ENCODE measurements at regions not wholly inside any gene's neighbourhood (a gene's known extent, or its start where the extent isn't known, plus 50 kb on each side); places are given as distances from the start of the nearest gene placed in this dataset.

GRCh38 chr1:29718791-29719190 lies 482.5 kb downstream of the PTPRU start:
- TF ChIP-seq, protein P1, sequence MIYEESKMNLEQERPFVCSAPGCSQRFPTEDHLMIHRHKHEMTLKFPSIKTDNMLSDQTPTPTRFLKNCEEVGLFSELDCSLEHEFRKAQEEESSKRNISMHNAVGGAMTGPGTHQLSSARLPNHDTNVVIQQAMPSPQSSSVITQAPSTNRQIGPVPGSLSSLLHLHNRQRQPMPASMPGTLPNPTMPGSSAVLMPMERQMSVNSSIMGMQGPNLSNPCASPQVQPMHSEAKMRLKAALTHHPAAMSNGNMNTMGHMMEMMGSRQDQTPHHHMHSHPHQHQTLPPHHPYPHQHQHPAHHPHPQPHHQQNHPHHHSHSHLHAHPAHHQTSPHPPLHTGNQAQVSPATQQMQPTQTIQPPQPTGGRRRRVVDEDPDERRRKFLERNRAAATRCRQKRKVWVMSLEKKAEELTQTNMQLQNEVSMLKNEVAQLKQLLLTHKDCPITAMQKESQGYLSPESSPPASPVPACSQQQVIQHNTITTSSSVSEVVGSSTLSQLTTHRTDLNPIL (CRISPR knock-in tag; IDR thresholded peaks at IDR 0.05; ENCODE audit: low read depth) = no peak
- TF ChIP-seq ZNF70 (CRISPR knock-in tag; IDR thresholded peaks at IDR 0.05) = no peak
- TF ChIP-seq, protein P2, sequence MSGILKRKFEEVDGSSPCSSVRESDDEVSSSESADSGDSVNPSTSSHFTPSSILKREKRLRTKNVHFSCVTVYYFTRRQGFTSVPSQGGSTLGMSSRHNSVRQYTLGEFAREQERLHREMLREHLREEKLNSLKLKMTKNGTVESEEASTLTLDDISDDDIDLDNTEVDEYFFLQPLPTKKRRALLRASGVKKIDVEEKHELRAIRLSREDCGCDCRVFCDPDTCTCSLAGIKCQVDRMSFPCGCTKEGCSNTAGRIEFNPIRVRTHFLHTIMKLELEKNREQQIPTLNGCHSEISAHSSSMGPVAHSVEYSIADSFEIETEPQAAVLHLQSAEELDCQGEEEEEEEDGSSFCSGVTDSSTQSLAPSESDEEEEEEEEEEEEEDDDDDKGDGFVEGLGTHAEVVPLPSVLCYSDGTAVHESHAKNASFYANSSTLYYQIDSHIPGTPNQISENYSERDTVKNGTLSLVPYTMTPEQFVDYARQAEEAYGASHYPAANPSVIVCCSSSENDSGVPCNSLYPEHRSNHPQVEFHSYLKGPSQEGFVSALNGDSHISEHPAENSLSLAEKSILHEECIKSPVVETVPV (CRISPR knock-in tag; IDR thresholded peaks at IDR 0.05) = no peak
- TF ChIP-seq, protein P3, sequence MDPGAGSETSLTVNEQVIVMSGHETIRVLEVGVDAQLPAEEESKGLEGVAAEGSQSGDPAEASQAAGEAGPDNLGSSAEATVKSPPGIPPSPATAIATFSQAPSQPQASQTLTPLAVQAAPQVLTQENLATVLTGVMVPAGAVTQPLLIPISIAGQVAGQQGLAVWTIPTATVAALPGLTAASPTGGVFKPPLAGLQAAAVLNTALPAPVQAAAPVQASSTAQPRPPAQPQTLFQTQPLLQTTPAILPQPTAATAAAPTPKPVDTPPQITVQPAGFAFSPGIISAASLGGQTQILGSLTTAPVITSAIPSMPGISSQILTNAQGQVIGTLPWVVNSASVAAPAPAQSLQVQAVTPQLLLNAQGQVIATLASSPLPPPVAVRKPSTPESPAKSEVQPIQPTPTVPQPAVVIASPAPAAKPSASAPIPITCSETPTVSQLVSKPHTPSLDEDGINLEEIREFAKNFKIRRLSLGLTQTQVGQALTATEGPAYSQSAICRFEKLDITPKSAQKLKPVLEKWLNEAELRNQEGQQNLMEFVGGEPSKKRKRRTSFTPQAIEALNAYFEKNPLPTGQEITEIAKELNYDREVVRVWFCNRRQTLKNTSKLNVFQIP (CRISPR knock-in tag; IDR thresholded peaks at IDR 0.05; ENCODE audit: borderline replicate concordance, low read depth) = no peak
- no peak for TF ChIP-seq ZFP3 (CRISPR knock-in tag; IDR thresholded peaks at IDR 0.05)
- TF ChIP-seq GLIS3 (CRISPR knock-in tag; IDR thresholded peaks at IDR 0.05) = no peak
- no peak for TF ChIP-seq CSDC2 (CRISPR knock-in tag; IDR thresholded peaks at IDR 0.05)
- TF ChIP-seq ZNF565 (CRISPR knock-in tag; conservative IDR thresholded peaks at IDR 0.05; ENCODE audit: low read depth) = no peak
- TF ChIP-seq TOX (CRISPR knock-in tag; IDR thresholded peaks at IDR 0.05; ENCODE audit: borderline replicate concordance) = no peak
- TF ChIP-seq BACH2 (CRISPR knock-in tag; IDR thresholded peaks at IDR 0.05; ENCODE audit: borderline replicate concordance) = no peak
- no peak for TF ChIP-seq ARNTL (CRISPR knock-in tag; IDR thresholded peaks at IDR 0.05; ENCODE audit: borderline replicate concordance, low read depth)
- TF ChIP-seq SNAI2 (CRISPR knock-in tag; IDR thresholded peaks at IDR 0.05) = no peak
- TF ChIP-seq TCF4 (CRISPR knock-in tag; IDR thresholded peaks at IDR 0.05; ENCODE audit: borderline replicate concordance) = no peak
- TF ChIP-seq ZC3H10 (CRISPR knock-in tag; IDR thresholded peaks at IDR 0.05) = no peak

GRCh38 chr1:29716306-29716705 lies 480.0 kb downstream of the PTPRU start:
- TF ChIP-seq ARNTL (CRISPR knock-in tag; IDR thresholded peaks at IDR 0.05; ENCODE audit: borderline replicate concordance, low read depth) = no peak
- no peak for TF ChIP-seq SNAI2 (CRISPR knock-in tag; IDR thresholded peaks at IDR 0.05)
- no peak for TF ChIP-seq ZNF565 (CRISPR knock-in tag; conservative IDR thresholded peaks at IDR 0.05; ENCODE audit: low read depth)
- TF ChIP-seq GLIS3 (CRISPR knock-in tag; IDR thresholded peaks at IDR 0.05) = no peak
- no peak for TF ChIP-seq ZFP3 (CRISPR knock-in tag; IDR thresholded peaks at IDR 0.05)
- no peak for TF ChIP-seq BACH2 (CRISPR knock-in tag; IDR thresholded peaks at IDR 0.05; ENCODE audit: borderline replicate concordance)
- no peak for ATAC-seq

More at GRCh38 chr1:29718791-29719190, 482.5 kb downstream of the PTPRU start:
- ATAC-seq = no peak

GRCh38 chr1:29713857-29714256 lies 477.5 kb downstream of the PTPRU start:
- TF ChIP-seq, protein P2 (CRISPR knock-in tag; IDR thresholded peaks at IDR 0.05) = no peak
- TF ChIP-seq, protein P3 (CRISPR knock-in tag; IDR thresholded peaks at IDR 0.05; ENCODE audit: borderline replicate concordance, low read depth) = no peak
- TF ChIP-seq BACH2 (CRISPR knock-in tag; IDR thresholded peaks at IDR 0.05; ENCODE audit: borderline replicate concordance) = no peak
- no peak for TF ChIP-seq ZNF565 (CRISPR knock-in tag; conservative IDR thresholded peaks at IDR 0.05; ENCODE audit: low read depth)
- TF ChIP-seq CSDC2 (CRISPR knock-in tag; IDR thresholded peaks at IDR 0.05) = no peak
- TF ChIP-seq SNAI2 (CRISPR knock-in tag; IDR thresholded peaks at IDR 0.05) = no peak
- TF ChIP-seq ZFP30 (CRISPR knock-in tag; IDR thresholded peaks at IDR 0.05) = no peak
- no peak for TF ChIP-seq PPARA (CRISPR knock-in tag; IDR thresholded peaks at IDR 0.05; ENCODE audit: borderline replicate concordance)
- no peak for TF ChIP-seq TCF4 (CRISPR knock-in tag; IDR thresholded peaks at IDR 0.05; ENCODE audit: borderline replicate concordance)
- TF ChIP-seq, protein P4, sequence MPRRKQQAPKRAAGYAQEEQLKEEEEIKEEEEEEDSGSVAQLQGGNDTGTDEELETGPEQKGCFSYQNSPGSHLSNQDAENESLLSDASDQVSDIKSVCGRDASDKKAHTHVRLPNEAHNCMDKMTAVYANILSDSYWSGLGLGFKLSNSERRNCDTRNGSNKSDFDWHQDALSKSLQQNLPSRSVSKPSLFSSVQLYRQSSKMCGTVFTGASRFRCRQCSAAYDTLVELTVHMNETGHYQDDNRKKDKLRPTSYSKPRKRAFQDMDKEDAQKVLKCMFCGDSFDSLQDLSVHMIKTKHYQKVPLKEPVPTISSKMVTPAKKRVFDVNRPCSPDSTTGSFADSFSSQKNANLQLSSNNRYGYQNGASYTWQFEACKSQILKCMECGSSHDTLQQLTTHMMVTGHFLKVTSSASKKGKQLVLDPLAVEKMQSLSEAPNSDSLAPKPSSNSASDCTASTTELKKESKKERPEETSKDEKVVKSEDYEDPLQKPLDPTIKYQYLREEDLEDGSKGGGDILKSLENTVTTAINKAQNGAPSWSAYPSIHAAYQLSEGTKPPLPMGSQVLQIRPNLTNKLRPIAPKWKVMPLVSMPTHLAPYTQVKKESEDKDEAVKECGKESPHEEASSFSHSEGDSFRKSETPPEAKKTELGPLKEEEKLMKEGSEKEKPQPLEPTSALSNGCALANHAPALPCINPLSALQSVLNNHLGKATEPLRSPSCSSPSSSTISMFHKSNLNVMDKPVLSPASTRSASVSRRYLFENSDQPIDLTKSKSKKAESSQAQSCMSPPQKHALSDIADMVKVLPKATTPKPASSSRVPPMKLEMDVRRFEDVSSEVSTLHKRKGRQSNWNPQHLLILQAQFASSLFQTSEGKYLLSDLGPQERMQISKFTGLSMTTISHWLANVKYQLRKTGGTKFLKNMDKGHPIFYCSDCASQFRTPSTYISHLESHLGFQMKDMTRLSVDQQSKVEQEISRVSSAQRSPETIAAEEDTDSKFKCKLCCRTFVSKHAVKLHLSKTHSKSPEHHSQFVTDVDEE (CRISPR knock-in tag; IDR thresholded peaks at IDR 0.05) = no peak
- TF ChIP-seq ZNF8 (CRISPR knock-in tag; IDR thresholded peaks at IDR 0.05) = no peak
- no peak for ATAC-seq
